IMR-90 (cell line): ENCODE measurements at regions not wholly inside any gene's neighbourhood (a gene's known extent, or its start where the extent isn't known, plus 50 kb on each side); places are given as distances from the start of the nearest gene placed in this dataset.

Experiments
- ATAC-seq: fragments of 200-7000 bp; cut with Tn5 transposase; 2 replicates; pipeline ENCODE4 v1.9.1; 2020; ENCODE audit warnings: low read depth, mild to moderate bottlenecking, moderate library complexity
- BruUV-seq: library from RNA; stranded (reverse); fragments of 400-500 nt; replicated peaks from 2 replicates; lab custom pipeline; 2021; lab: Mats Ljungman, UMichigan
- CTCF ChIA-PET: fragments of 300-600 bp; formaldehyde crosslinking; extraction: SDS; loops from one replicate; lab custom pipeline; 2021; ENCODE audit warnings: antibody characterized with exemption; lab: Yijun Ruan, JAX
- POLR2A ChIA-PET: fragments of 300-600 bp; sonication (Branson Sonifier 250); formaldehyde crosslinking; loops from one replicate; lab custom pipeline; 2022; ENCODE audit warnings: antibody characterized with exemption; ENCODE audit not compliant: unreplicated experiment; lab: Charles Lee
- DNase-seq: peaks from one replicate; pipeline ENCODE4 v3.0.0; 2013
- H2AFZ ChIP-seq: replicated peaks from 2 replicates; pipeline ENCODE3; 2013; ENCODE audit warnings: low read length, mild to moderate bottlenecking; ENCODE audit not compliant: poor library complexity
- H2AK5ac ChIP-seq: 2 replicates; pipeline ENCODE4 v1.6.1; 2013; ENCODE audit warnings: low read depth, low read length, inconsistent platforms
- H2AK9ac ChIP-seq: replicated peaks from 2 replicates; pipeline ENCODE3; 2013; ENCODE audit warnings: mild to moderate bottlenecking, low read depth, low read length, moderate library complexity; ENCODE audit not compliant: poor library complexity
- H2BK120ac ChIP-seq: 2 replicates; pipeline ENCODE4 v1.6.1; 2013; ENCODE audit warnings: low read depth, low read length, inconsistent platforms
- H2BK15ac ChIP-seq: 3 replicates; pipeline ENCODE4 v1.6.1; 2013; ENCODE audit warnings: low read depth, low read length, inconsistent platforms
- H2BK20ac ChIP-seq: 2 replicates; pipeline ENCODE4 v1.6.1; 2013; ENCODE audit warnings: low read depth, mild to moderate bottlenecking, inconsistent platforms, low read length, moderate library complexity
- H2BK5ac ChIP-seq: 2 replicates; pipeline ENCODE4 v1.6.1; 2013; ENCODE audit warnings: mild to moderate bottlenecking, low read depth, low read length, inconsistent platforms; ENCODE audit not compliant: poor library complexity, severe bottlenecking
- H3K14ac ChIP-seq: replicated peaks from 2 replicates; pipeline ENCODE4 v1.6.1; 2013; ENCODE audit warnings: low read depth, low read length, inconsistent platforms
- H3K18ac ChIP-seq: 2 replicates; pipeline ENCODE4 v1.6.1; 2013; ENCODE audit warnings: low read depth, low read length, control low read depth
- H3K23ac ChIP-seq: 2 replicates; pipeline ENCODE4 v1.6.1; 2013; ENCODE audit warnings: low read depth, low read length, inconsistent platforms
- H3K27ac ChIP-seq: 2 replicates; pipeline ENCODE4 v1.5.1; 2013; ENCODE audit warnings: mild to moderate bottlenecking, control low read depth, low read length; ENCODE audit not compliant: insufficient read depth
- H3K27me3 ChIP-seq: 2 replicates; pipeline ENCODE4 v1.6.1; 2013; ENCODE audit warnings: low read length; ENCODE audit not compliant: control insufficient read depth, insufficient read depth
- H3K36me3 ChIP-seq: 2 replicates; pipeline ENCODE4 v1.6.1; 2013; ENCODE audit warnings: low read length, mixed read lengths; ENCODE audit not compliant: control insufficient read depth, insufficient read depth
- H3K4ac ChIP-seq: 2 replicates; pipeline ENCODE4 v1.6.1; 2013; ENCODE audit warnings: low read depth, low read length, inconsistent platforms
- H3K4me1 ChIP-seq: 2 replicates; pipeline ENCODE4 v1.6.1; 2013; ENCODE audit warnings: low read length, mixed read lengths; ENCODE audit not compliant: control insufficient read depth, insufficient read depth
- H3K4me2 ChIP-seq: 2 replicates; pipeline ENCODE4 v1.6.1; 2013; ENCODE audit warnings: low read depth, mild to moderate bottlenecking, control low read depth, low read length, moderate library complexity
- H3K4me3 ChIP-seq: 2 replicates; pipeline ENCODE4 v1.5.1; 2013; ENCODE audit warnings: low read depth, mild to moderate bottlenecking, control low read depth, low read length, moderate library complexity; ENCODE audit not compliant: insufficient read depth
- H3K56ac ChIP-seq: 2 replicates; pipeline ENCODE4 v1.6.1; 2013; ENCODE audit warnings: low read length, inconsistent platforms; ENCODE audit not compliant: insufficient read depth; ENCODE audit errors: extremely low read depth
- H3K79me1 ChIP-seq, 2 experiments: 2 replicates each; pipeline ENCODE4 v1.6.1; 2013; ENCODE audit warnings: low read length in 2 of 2, inconsistent platforms in 1 of 2, low read depth in 1 of 2
- H3K9ac ChIP-seq: 2 replicates; pipeline ENCODE4 v1.6.1; 2013; ENCODE audit warnings: low read depth, low read length, control low read depth
- H3K9me1 ChIP-seq: 2 replicates; pipeline ENCODE4 v1.6.1; 2013; ENCODE audit warnings: low read length, inconsistent platforms; ENCODE audit not compliant: insufficient read depth
- H3K9me3 ChIP-seq: 2 replicates; pipeline ENCODE4 v1.6.1; 2013; ENCODE audit warnings: low read length; ENCODE audit not compliant: control insufficient read depth, insufficient read depth
- H4K20me1 ChIP-seq: 2 replicates; pipeline ENCODE4 v1.6.1; 2013; ENCODE audit warnings: low read length, inconsistent platforms; ENCODE audit not compliant: insufficient read depth
- H4K5ac ChIP-seq: 2 replicates; pipeline ENCODE4 v1.6.1; 2013; ENCODE audit warnings: mild to moderate bottlenecking, low read depth, low read length, control low read depth
- H4K8ac ChIP-seq, 2 experiments: 2 replicates each; pipeline ENCODE4 v1.6.1; 2013; ENCODE audit warnings: low read depth in 2 of 2, low read length in 2 of 2, control low read depth in 1 of 2, inconsistent platforms in 1 of 2
- H4K91ac ChIP-seq: 2 replicates; pipeline ENCODE4 v1.6.1; 2013; ENCODE audit warnings: low read depth, low read length, inconsistent platforms; ENCODE audit not compliant: insufficient read depth
- BHLHE40 ChIP-seq: fragments of 150-350 bp; IDR thresholded peaks from 2 replicates; pipeline ENCODE4 v1.6.1; 2016; ENCODE audit warnings: mild to moderate bottlenecking, low read depth, low read length
- CEBPB ChIP-seq: IDR thresholded peaks from 2 replicates; pipeline ENCODE4 v1.6.1; 2012; ENCODE audit warnings: low read depth, low read length, improper control_type of control experiment
- CHD1 ChIP-seq: IDR thresholded peaks from 2 replicates; pipeline ENCODE4 v1.6.1; 2012; ENCODE audit warnings: low read depth, low read length, improper control_type of control experiment
- MAFK ChIP-seq: IDR thresholded peaks from 2 replicates; pipeline ENCODE4 v1.6.1; 2012; ENCODE audit warnings: low read depth, low read length, improper control_type of control experiment
- MAZ ChIP-seq: IDR thresholded peaks from 2 replicates; pipeline ENCODE4 v1.6.1; 2012; ENCODE audit warnings: low read depth, mild to moderate bottlenecking, low read length, improper control_type of control experiment, moderate library complexity, borderline replicate concordance
- MXI1 ChIP-seq: IDR thresholded peaks from 2 replicates; pipeline ENCODE4 v1.6.1; 2012; ENCODE audit warnings: low read depth, mild to moderate bottlenecking, low read length, moderate library complexity, borderline replicate concordance
- NFE2L2 ChIP-seq: fragments of 150-350 bp; IDR thresholded peaks from 2 replicates; pipeline ENCODE4 v1.6.1; 2016; ENCODE audit warnings: low read depth, mild to moderate bottlenecking, low read length
- POLR2A ChIP-seq: IDR thresholded peaks from 2 replicates; pipeline ENCODE4 v1.6.1; 2012; ENCODE audit warnings: mild to moderate bottlenecking, low read depth, low read length
- RAD21 ChIP-seq: IDR thresholded peaks from 2 replicates; pipeline ENCODE4 v1.6.1; 2012; ENCODE audit warnings: low read length, improper control_type of control experiment
- RCOR1 ChIP-seq: IDR thresholded peaks from 2 replicates; pipeline ENCODE4 v1.6.1; 2012; ENCODE audit warnings: mild to moderate bottlenecking, low read length, improper control_type of control experiment; ENCODE audit not compliant: insufficient replicate concordance
- RFX5 ChIP-seq: IDR thresholded peaks from 2 replicates; pipeline ENCODE4 v1.8.0; 2012; ENCODE audit warnings: low read depth, mild to moderate bottlenecking, low read length, moderate library complexity
- SMC3 ChIP-seq: fragments of 150-350 bp; IDR thresholded peaks from 2 replicates; pipeline ENCODE4 v1.6.1; 2016; ENCODE audit warnings: low read depth, mild to moderate bottlenecking, antibody characterized with exemption, low read length, moderate library complexity
- USF2 ChIP-seq: fragments of 150-350 bp; IDR thresholded peaks from 2 replicates; pipeline ENCODE4 v1.6.1; 2017; ENCODE audit warnings: mild to moderate bottlenecking, antibody characterized with exemption, low read length, low read depth
- WGBS, 2 experiments: methylation state at CpG; one replicate each; pipeline versions ENCODE4 v1.1.5 to v1.1.7; 2013; ENCODE audit warnings: missing lambda C conversion rate in 2 of 2; ENCODE audit not compliant: insufficient read length in 1 of 2; ENCODE audit errors: extremely low coverage in 2 of 2; 5-methylcytosine and 5-hydroxymethylcytosine counted together
- dilution Hi-C: fragments of 300-500 bp; cut with HindIII; formaldehyde crosslinking; loops from one replicate; pipeline ENCODE4 v1.14.3; 2018; ENCODE audit warnings: low sequenced_read_pairs; ENCODE audit not compliant: unreplicated experiment
- in situ Hi-C: fragments of 300-500 bp; cut with MboI; formaldehyde crosslinking; loops from 3 replicates; pipeline ENCODE4 v1.14.3; 2019; ENCODE audit warnings: low sequenced_read_pairs, inconsistent platforms, mixed read lengths
- intact Hi-C: fragments of 100-400 bp; cut with micrococcal nuclease; formaldehyde crosslinking; loops from 2 replicates; pipeline ENCODE4 v1.10.0; 2022

GRCh38 chr1:229170274-229170673, 100.6 kb upstream of the RAB4A start:
- 90% methylated on average over 2 of the region's 12 CpGs; no CpG with 5 or more reads in 1 of the 2 experiments for WGBS, 2 experiments
- Histone ChIP-seq H2BK120ac (no peak overlapping the region), H2BK20ac (no peak overlapping the region), H3K9ac (no peak overlapping the region), H2AK9ac (peak overlapping the region; percentile 31), H2BK5ac (no peak overlapping the region), H3K27ac (no peak overlapping the region), H4K91ac (no peak overlapping the region), H3K56ac (no peak overlapping the region), H3K4me3 (no peak overlapping the region), H3K9me3 (no peaks in the 10 kb centered on the region), H3K4ac (no peak overlapping the region), H3K36me3 (no peaks in the 10 kb centered on the region), H2BK15ac (no peak overlapping the region), H4K8ac (no peak overlapping the region), H3K79me1 (no peaks in the 10 kb centered on the region), H4K5ac (no peak overlapping the region), H2AFZ (no peak overlapping the region), H3K4me1 (no peaks in the 10 kb centered on the region), H3K18ac (no peak overlapping the region), H3K23ac (no peak overlapping the region), H2AK5ac (no peak overlapping the region), H3K9me1 (no peaks in the 10 kb centered on the region), H3K4me2 (no peak overlapping the region), H3K14ac (no peak overlapping the region), H3K27me3 (peaks cover 12% of the 10 kb centered on the region), H4K20me1 (no peaks in the 10 kb centered on the region)
- ATAC-seq (no peak), DNase-seq (no peak)
- ChIA-PET POLR2A (no interaction called here), CTCF (no interaction called here)
- intact Hi-C loops, result no loop called here
- dilution Hi-C loops, result no loop called here
- in situ Hi-C loops, result no loop called here
- no TSS peak for BruUV-seq
- no peak for TF ChIP-seq RFX5
- TF ChIP-seq MAZ, result no peak
- TF ChIP-seq CHD1, result no peak
- no peak for TF ChIP-seq BHLHE40
- TF ChIP-seq RCOR1, result no peak
- TF ChIP-seq POLR2A, result no peak
- TF ChIP-seq USF2, result no peak
- TF ChIP-seq SMC3, result no peak
- no peak for TF ChIP-seq RAD21
- TF ChIP-seq MAFK, result no peak
- TF ChIP-seq CEBPB, result no peak
- no peak for TF ChIP-seq MXI1
- no peak for TF ChIP-seq NFE2L2
